Stomach smooth muscle (tissue), 2 donors: ENCODE measurements at regions not wholly inside any gene's neighbourhood (a gene's known extent, or its start where the extent isn't known, plus 50 kb on each side); places are given as distances from the start of the nearest gene placed in this dataset.
"Not testable (repeated sequence)": the region's sequence is repeated elsewhere in the genome, so short reads cannot be mapped to it uniquely, and the experiment has no call there.

Experiments used
- H3K27ac ChIP-seq: one replicate; pipeline ENCODE4 v1.7.0; 2013; ENCODE audit warnings: mild to moderate bottlenecking, low read length, inconsistent platforms
- H3K27me3 ChIP-seq, 2 donors: one replicate each; pipeline ENCODE4 v1.7.0; 2013; ENCODE audit warnings: low read length in 2 of 2; ENCODE audit not compliant: insufficient read depth in 2 of 2, control insufficient read depth in 1 of 2
- H3K36me3 ChIP-seq, 2 donors: one replicate each; pipeline ENCODE4 v1.7.0; 2013; ENCODE audit warnings: low read length in 2 of 2; ENCODE audit not compliant: control insufficient read depth in 2 of 2, insufficient read depth in 2 of 2
- H3K4me1 ChIP-seq: one replicate; pipeline ENCODE4 v1.7.0; 2013; ENCODE audit warnings: low read length; ENCODE audit not compliant: control insufficient read depth, insufficient read depth
- H3K4me3 ChIP-seq, 2 donors: one replicate each; pipeline ENCODE4 v1.7.0; 2013; ENCODE audit warnings: low read length in 2 of 2
- H3K9ac ChIP-seq, 2 donors: one replicate each; pipeline ENCODE4 v1.7.0; 2013; ENCODE audit warnings: low read length in 2 of 2, mild to moderate bottlenecking in 1 of 2
- H3K9me3 ChIP-seq, 2 donors: one replicate each; pipeline ENCODE4 v1.7.0; 2013; ENCODE audit warnings: low read length in 2 of 2; ENCODE audit not compliant: control insufficient read depth in 2 of 2
- donor health status: healthy.
- donor health status: Pancreatic carcinoma.

- Histone ChIP-seq H3K4me3 (no peak overlapping the region), H3K9me3 (peaks cover 0 to 4% of the 10 kb centered on the region in 2 donors), H3K4me1 (no peaks in the 10 kb centered on the region), H3K36me3 (no peaks in the 10 kb centered on the region), H3K27ac (no peak overlapping the region), H3K9ac (no peak overlapping the region), H3K27me3 (no peaks in the 10 kb centered on the region)
Measured at GRCh38 chr10:33965795-33966581, 631.5 kb upstream of the NRP1 start.

DNA sequence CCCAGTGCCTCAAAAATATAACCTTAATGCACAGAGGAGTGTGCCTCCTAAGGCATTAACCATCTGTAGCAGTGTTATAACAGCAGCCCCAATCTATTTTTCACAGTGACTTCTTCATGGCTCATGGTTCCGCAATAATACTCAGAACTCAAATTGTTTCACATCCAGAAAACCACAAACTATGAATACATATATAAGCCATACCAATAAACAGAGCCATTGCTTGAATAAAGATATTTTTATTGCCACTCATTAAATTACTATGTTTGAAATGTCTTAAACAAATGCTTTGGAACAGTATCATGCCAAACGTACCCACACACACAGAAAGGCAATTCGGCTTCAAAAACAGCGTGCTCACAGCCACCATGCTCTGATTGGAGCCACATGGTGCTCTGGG is 629.3 kb upstream of the NRP1 start:
- Histone ChIP-seq H3K4me1 (no peaks in the 10 kb centered on the region), H3K36me3 (no peaks in the 10 kb centered on the region), H3K27me3 (no peaks in the 10 kb centered on the region), H3K27ac (no peak overlapping the region), H3K4me3 (no peak overlapping the region), H3K9ac (no peak overlapping the region), H3K9me3 (no peaks in the 10 kb centered on the region)

- H3K27me3 ChIP-seq, H3K9me3 ChIP-seq, H3K36me3 ChIP-seq, H3K9ac ChIP-seq, H3K4me3 ChIP-seq, H3K4me1 ChIP-seq, H3K27ac ChIP-seq: not testable (repeated sequence)
Measured at GRCh38 chr10:33956322-33956721, 621.9 kb upstream of the NRP1 start.

DNA sequence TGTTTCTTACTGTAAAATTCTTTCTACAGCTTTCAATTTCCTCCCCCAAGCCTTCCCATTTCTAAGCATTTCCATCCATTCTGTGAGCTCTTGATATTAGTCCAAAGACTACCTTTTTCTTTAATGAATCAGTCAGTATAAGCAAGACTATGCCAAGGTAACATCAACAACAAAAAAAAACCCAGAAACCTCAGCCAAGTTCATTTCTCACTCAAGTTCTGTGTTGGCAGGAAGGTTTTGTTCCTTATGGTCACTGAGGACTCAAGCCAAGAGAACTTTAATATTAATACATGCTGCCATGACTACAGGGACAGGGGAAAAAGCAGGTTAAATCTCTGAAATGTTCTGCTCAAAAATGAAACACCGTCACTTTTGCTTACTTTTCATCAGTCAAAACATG is 621.2 kb upstream of the NRP1 start:
- no peaks in the 10 kb centered on the region for H3K4me1 ChIP-seq
- H3K4me3 ChIP-seq = no peak overlapping the region
- H3K9me3 ChIP-seq = peaks cover 0 to 3% of the 10 kb centered on the region in 2 donors
- H3K27me3 ChIP-seq = no peaks in the 10 kb centered on the region
- H3K9ac ChIP-seq = no peak overlapping the region
- no peak overlapping the region for H3K27ac ChIP-seq
- no peaks in the 10 kb centered on the region for H3K36me3 ChIP-seq

GRCh38 chr10:33952692-33953360 is 618.4 kb upstream of the NRP1 start:
- Histone ChIP-seq H3K27me3 (no peaks in the 10 kb centered on the region), H3K27ac (no peak overlapping the region), H3K4me3 (no peak overlapping the region), H3K4me1 (no peaks in the 10 kb centered on the region), H3K9me3 (peaks cover 0 to 3% of the 10 kb centered on the region in 2 donors), H3K9ac (no peak overlapping the region), H3K36me3 (no peaks in the 10 kb centered on the region)

DNA sequence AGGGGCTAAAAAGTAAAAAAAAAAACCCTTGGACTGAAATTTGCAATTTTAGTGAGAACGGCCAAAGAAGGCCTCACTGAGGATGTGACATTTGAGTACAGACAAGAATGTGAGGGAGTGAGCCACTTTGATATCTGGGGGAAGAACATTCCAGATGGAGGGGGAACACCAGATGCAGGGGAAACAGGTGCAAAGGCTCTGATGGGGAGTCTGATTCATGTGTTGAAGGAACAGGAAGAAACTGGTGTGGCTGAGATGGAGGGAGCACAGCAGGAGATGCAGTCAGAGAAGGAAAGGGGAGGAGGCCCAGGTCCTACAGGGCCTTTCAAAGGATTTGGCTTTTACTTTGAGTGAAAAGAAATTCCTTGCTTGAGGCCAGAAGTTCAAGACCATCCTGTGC is 615.7 kb upstream of the NRP1 start:
- no peak overlapping the region for H3K9ac ChIP-seq
- H3K4me1 ChIP-seq = no peaks in the 10 kb centered on the region
- H3K27ac ChIP-seq = no peak overlapping the region
- H3K9me3 ChIP-seq = no peaks in the 10 kb centered on the region
- no peak overlapping the region for H3K4me3 ChIP-seq
- no peaks in the 10 kb centered on the region for H3K27me3 ChIP-seq
- H3K36me3 ChIP-seq = no peaks in the 10 kb centered on the region

GRCh38 chr10:33947544-33947943 is 613.1 kb upstream of the NRP1 start:
- no peaks in the 10 kb centered on the region for H3K36me3 ChIP-seq
- H3K9ac ChIP-seq = no peak overlapping the region
- no peaks in the 10 kb centered on the region for H3K9me3 ChIP-seq
- no peak overlapping the region for H3K4me3 ChIP-seq
- no peaks in the 10 kb centered on the region for H3K27me3 ChIP-seq
- H3K27ac ChIP-seq = no peak overlapping the region
- H3K4me1 ChIP-seq = no peaks in the 10 kb centered on the region

GRCh38 chr10:33945051-33945450 is 610.6 kb upstream of the NRP1 start:
- Histone ChIP-seq H3K4me1 (no peaks in the 10 kb centered on the region), H3K4me3 (no peak overlapping the region), H3K27me3 (no peaks in the 10 kb centered on the region), H3K9me3 (no peaks in the 10 kb centered on the region), H3K27ac (no peak overlapping the region), H3K9ac (no peak overlapping the region), H3K36me3 (no peaks in the 10 kb centered on the region)

- no peak overlapping the region for H3K27ac ChIP-seq
- H3K4me3 ChIP-seq = no peak overlapping the region
- no peaks in the 10 kb centered on the region for H3K4me1 ChIP-seq
- no peaks in the 10 kb centered on the region for H3K36me3 ChIP-seq
- no peaks in the 10 kb centered on the region for H3K9me3 ChIP-seq
- no peak overlapping the region for H3K9ac ChIP-seq
- H3K27me3 ChIP-seq = no peaks in the 10 kb centered on the region
Measured at GRCh38 chr10:33942508-33942907, 608.0 kb upstream of the NRP1 start.

- H3K27me3 ChIP-seq = no peaks in the 10 kb centered on the region
- no peak overlapping the region for H3K27ac ChIP-seq
- no peaks in the 10 kb centered on the region for H3K9me3 ChIP-seq
- H3K36me3 ChIP-seq = no peaks in the 10 kb centered on the region
- no peak overlapping the region for H3K4me3 ChIP-seq
- H3K4me1 ChIP-seq = no peaks in the 10 kb centered on the region
- H3K9ac ChIP-seq = no peak overlapping the region
Measured at GRCh38 chr10:33939892-33940291, 605.4 kb upstream of the NRP1 start.

- Histone ChIP-seq H3K4me3 (no peak overlapping the region), H3K9ac (no peak overlapping the region), H3K4me1 (no peaks in the 10 kb centered on the region), H3K9me3 (no peaks in the 10 kb centered on the region), H3K27ac (no peak overlapping the region), H3K27me3 (no peaks in the 10 kb centered on the region), H3K36me3 (no peaks in the 10 kb centered on the region)
Measured at GRCh38 chr10:33939410-33939809, 604.9 kb upstream of the NRP1 start.
